A673 (cell line): ENCODE measurements at regions not wholly inside any gene's neighbourhood (a gene's known extent, or its start where the extent isn't known, plus 50 kb on each side); places are given as distances from the start of the nearest gene placed in this dataset.

ENCODE experiments used
- BruUV-seq: library from RNA; stranded (reverse); fragments of 400-500 nt; replicated peaks from 2 replicates; lab custom pipeline; 2021; lab: Mats Ljungman, UMichigan
- CTCF ChIA-PET: fragments of 300-600 bp; sonication (Branson Sonifier 250); formaldehyde crosslinking; loops from one replicate; lab custom pipeline; 2022; ENCODE audit warnings: antibody characterized with exemption; lab: Charles Lee
- POLR2A ChIA-PET: fragments of 300-600 bp; sonication (Branson Sonifier 250); formaldehyde crosslinking; loops from one replicate; lab custom pipeline; 2022; ENCODE audit warnings: antibody characterized with exemption; ENCODE audit not compliant: low non-redundant PET; lab: Charles Lee
- DNase-seq: peaks from one replicate; pipeline ENCODE4 v3.0.0-alpha.2; 2015; ENCODE audit warnings: low spot score
- H3K27ac ChIP-seq: fragments of 200-600 bp; sonication (generic); 2 replicates; pipeline ENCODE4 v1.5.1; 2016; ENCODE audit warnings: mixed run types, low read depth, mild to moderate bottlenecking, mixed read lengths, antibody characterized with exemption, low read length; ENCODE audit not compliant: poor library complexity, severe bottlenecking
- H3K27me3 ChIP-seq: fragments of 200-600 bp; sonication (generic); replicated peaks from 2 replicates; pipeline ENCODE4 v1.6.1; 2017; ENCODE audit warnings: mixed run types, low read depth, mild to moderate bottlenecking, mixed read lengths, antibody characterized with exemption, low read length; ENCODE audit not compliant: insufficient read depth, poor library complexity
- H3K36me3 ChIP-seq: fragments of 200-600 bp; sonication (generic); 2 replicates; pipeline ENCODE4 v1.6.1; 2016; ENCODE audit warnings: mixed run types, mild to moderate bottlenecking, mixed read lengths, antibody characterized with exemption, low read length; ENCODE audit not compliant: insufficient read depth, poor library complexity, severe bottlenecking
- H3K4me1 ChIP-seq: fragments of 200-600 bp; sonication (generic); 2 replicates; pipeline ENCODE4 v1.6.1; 2017; ENCODE audit warnings: mixed run types, mild to moderate bottlenecking, mixed read lengths, antibody characterized with exemption, low read length; ENCODE audit not compliant: insufficient read depth, poor library complexity, severe bottlenecking
- H3K4me3 ChIP-seq: fragments of 200-600 bp; sonication (generic); 2 replicates; pipeline ENCODE4 v1.5.1; 2016; ENCODE audit warnings: low read depth, mixed run types, mild to moderate bottlenecking, mixed read lengths, low read length; ENCODE audit not compliant: poor library complexity, severe bottlenecking
- H3K9me3 ChIP-seq: fragments of 200-600 bp; sonication (generic); 2 replicates; pipeline ENCODE4 v1.6.1; 2016; ENCODE audit warnings: mixed run types, low read depth, mild to moderate bottlenecking, mixed read lengths, antibody characterized with exemption, low read length; ENCODE audit not compliant: poor library complexity, severe bottlenecking
- CTCF ChIP-seq: fragments of 300-800, 200-600 bp; sonication (generic); conservative IDR thresholded peaks from 2 replicates; pipeline ENCODE4 v1.5.1; 2017; ENCODE audit warnings: low read depth, mild to moderate bottlenecking, antibody characterized with exemption, low read length, moderate library complexity, mixed read lengths
- EZH2 ChIP-seq: fragments of 200-600 bp; sonication (generic); IDR thresholded peaks from 2 replicates; pipeline ENCODE4 v1.6.1; 2017; ENCODE audit warnings: borderline replicate concordance, low read depth, mild to moderate bottlenecking, mixed read lengths, antibody characterized with exemption, low read length; ENCODE audit not compliant: poor library complexity, severe bottlenecking
- intact Hi-C: fragments of 100-400 bp; cut with micrococcal nuclease; formaldehyde crosslinking; loops from one replicate; pipeline ENCODE4 v1.10.0; 2022; ENCODE audit not compliant: unreplicated experiment

DNA sequence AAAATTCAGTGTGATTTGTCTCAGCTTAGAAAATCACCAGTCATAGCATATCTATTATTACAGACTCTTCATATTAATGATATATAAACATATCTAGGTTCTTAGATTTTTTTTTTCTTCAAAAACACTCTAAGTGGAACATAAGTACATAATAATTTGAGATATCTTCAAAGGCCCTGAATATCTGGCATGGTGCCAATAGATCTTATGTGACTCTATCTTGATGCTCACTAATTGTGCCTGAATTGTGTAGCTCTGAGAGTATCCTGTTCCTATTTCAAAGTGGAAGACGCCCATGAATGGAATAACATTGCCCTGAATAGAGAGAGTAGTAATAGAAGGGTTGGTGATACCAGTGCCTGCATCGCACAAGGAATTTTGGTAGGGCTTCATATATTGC, 1312.7 kb upstream of the USP15 start:
- no peak overlapping the region for H3K4me3 ChIP-seq
- no peaks in the 10 kb centered on the region for H3K9me3 ChIP-seq
- H3K27ac ChIP-seq: no peak overlapping the region
- no peaks in the 10 kb centered on the region for H3K27me3 ChIP-seq
- no TSS peak for BruUV-seq
- CTCF ChIA-PET: no interaction called here
- no peak for DNase-seq
- no peaks in the 10 kb centered on the region for H3K4me1 ChIP-seq
- intact Hi-C loops: no loop called here
- POLR2A ChIA-PET: no interaction called here
- TF ChIP-seq EZH2 (no peak), CTCF (no peak)
- H3K36me3 ChIP-seq: no peaks in the 10 kb centered on the region

- H3K36me3 ChIP-seq: no peaks in the 10 kb centered on the region
- ChIA-PET POLR2A (no interaction called here), CTCF (no interaction called here)
- no TSS peak for BruUV-seq
- H3K27ac ChIP-seq: no peak overlapping the region
- H3K4me1 ChIP-seq: no peaks in the 10 kb centered on the region
- H3K4me3 ChIP-seq: no peak overlapping the region
- intact Hi-C loops: loop anchor here (10.0 kb wide), 1 partner anchor 1502 kb away; no protein-coding TSS in a partner anchor
- H3K9me3 ChIP-seq: no peaks in the 10 kb centered on the region
- no peak for DNase-seq
- no peaks in the 10 kb centered on the region for H3K27me3 ChIP-seq
- TF ChIP-seq CTCF: no peak
- no peak for TF ChIP-seq EZH2
Observed at GRCh38 chr12:60967128-60967527, 1293.1 kb upstream of the USP15 start.

DNA sequence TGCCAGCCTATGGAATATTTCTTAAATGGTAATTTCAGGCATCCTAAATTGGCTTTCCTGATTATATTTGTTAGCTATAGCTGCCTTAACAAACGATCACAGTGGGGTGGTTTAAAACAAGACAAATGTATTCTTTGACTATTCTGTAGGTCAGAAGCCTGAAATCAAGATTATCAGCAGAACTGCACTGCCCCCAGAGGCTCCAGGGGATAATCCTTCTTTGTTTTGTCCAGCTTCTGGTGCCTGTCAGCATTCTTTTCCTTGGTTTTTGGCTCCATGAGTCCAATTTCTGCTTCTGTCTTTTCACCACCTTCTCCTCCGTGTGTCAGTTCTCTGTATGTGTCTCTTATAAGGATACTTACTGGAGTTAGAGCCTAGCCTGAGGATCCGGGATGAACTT, 1282.2 kb upstream of the USP15 start:
- H3K27me3 ChIP-seq: no peaks in the 10 kb centered on the region
- H3K4me3 ChIP-seq: no peak overlapping the region
- ChIA-PET POLR2A (no interaction called here), CTCF (no interaction called here)
- H3K36me3 ChIP-seq: no peaks in the 10 kb centered on the region
- peak; percentile 40 for TF ChIP-seq CTCF
- TF ChIP-seq EZH2: no peak
- H3K9me3 ChIP-seq: no peaks in the 10 kb centered on the region
- BruUV-seq: no TSS peak
- DNase-seq: peak; percentile 3
- H3K27ac ChIP-seq: no peak overlapping the region
- H3K4me1 ChIP-seq: no peaks in the 10 kb centered on the region
- intact Hi-C loops: no loop called here
